NT2/D1 (cell line): ENCODE measurements at regions not wholly inside any gene's neighbourhood (a gene's known extent, or its start where the extent isn't known, plus 50 kb on each side); places are given as distances from the start of the nearest gene placed in this dataset.

Experiments used
- YY1 ChIP-seq: IDR thresholded peaks from 2 replicates; pipeline ENCODE4 v1.6.1; 2011; ENCODE audit not compliant: insufficient read length, insufficient read depth
- ZNF274 ChIP-seq: IDR thresholded peaks from 2 replicates; pipeline ENCODE4 v1.6.1; 2011; ENCODE audit warnings: mild to moderate bottlenecking, low read depth, low read length

GRCh38 chr9:109721001-109721400 is 59.0 kb upstream of the PALM2AKAP2 start:
- no peak for TF ChIP-seq YY1
- TF ChIP-seq ZNF274, result no peak
